Neural progenitor cell (in vitro differentiated cells): ENCODE measurements at regions not wholly inside any gene's neighbourhood (a gene's known extent, or its start where the extent isn't known, plus 50 kb on each side); places are given as distances from the start of the nearest gene placed in this dataset.

Source experiments
- EZH2 ChIP-seq: fragments of 200-600 bp; sonication (generic); IDR thresholded peaks from 2 replicates; pipeline ENCODE4 v1.6.1; 2017; ENCODE audit warnings: antibody characterized with exemption, mild to moderate bottlenecking, moderate library complexity
- EZH2phosphoT487 ChIP-seq: fragments of 200-600 bp; sonication (generic); IDR thresholded peaks from 2 replicates; pipeline ENCODE4 v1.6.1; 2017; ENCODE audit warnings: antibody characterized with exemption
- TF ChIP-seq, protein P1 (sequence below): fragments of 200-600 bp; sonication (generic); IDR thresholded peaks from 2 replicates; pipeline ENCODE4 v1.5.1; 2017; ENCODE audit warnings: antibody characterized with exemption, mild to moderate bottlenecking

DNA sequence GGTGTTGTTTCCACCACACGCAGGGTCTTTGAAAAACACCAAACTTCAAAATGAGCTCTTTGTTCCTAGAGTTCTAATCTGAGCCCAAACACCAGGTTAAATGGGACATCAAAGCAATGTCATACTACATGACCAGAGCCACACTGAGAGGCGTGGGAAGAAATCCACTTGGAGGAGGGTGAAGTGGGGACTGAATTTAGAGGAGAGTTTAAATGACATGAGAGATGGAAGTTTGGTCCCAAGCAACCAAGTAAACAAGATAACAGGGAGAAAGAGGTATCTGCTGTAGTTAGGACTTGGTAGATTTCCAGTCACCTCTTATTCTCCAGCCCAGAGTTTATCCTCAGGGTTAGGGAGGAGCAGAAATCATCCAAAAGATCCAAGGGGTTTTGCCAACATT lies 290.9 kb upstream of the FAM78B start:
- TF ChIP-seq, protein P1, sequence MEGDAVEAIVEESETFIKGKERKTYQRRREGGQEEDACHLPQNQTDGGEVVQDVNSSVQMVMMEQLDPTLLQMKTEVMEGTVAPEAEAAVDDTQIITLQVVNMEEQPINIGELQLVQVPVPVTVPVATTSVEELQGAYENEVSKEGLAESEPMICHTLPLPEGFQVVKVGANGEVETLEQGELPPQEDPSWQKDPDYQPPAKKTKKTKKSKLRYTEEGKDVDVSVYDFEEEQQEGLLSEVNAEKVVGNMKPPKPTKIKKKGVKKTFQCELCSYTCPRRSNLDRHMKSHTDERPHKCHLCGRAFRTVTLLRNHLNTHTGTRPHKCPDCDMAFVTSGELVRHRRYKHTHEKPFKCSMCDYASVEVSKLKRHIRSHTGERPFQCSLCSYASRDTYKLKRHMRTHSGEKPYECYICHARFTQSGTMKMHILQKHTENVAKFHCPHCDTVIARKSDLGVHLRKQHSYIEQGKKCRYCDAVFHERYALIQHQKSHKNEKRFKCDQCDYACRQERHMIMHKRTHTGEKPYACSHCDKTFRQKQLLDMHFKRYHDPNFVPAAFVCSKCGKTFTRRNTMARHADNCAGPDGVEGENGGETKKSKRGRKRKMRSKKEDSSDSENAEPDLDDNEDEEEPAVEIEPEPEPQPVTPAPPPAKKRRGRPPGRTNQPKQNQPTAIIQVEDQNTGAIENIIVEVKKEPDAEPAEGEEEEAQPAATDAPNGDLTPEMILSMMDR, result no peak
- TF ChIP-seq EZH2phosphoT487, result no peak
- no peak for TF ChIP-seq EZH2
